GM18907 (cell line): ENCODE measurements at regions not wholly inside any gene's neighbourhood (a gene's known extent, or its start where the extent isn't known, plus 50 kb on each side); places are given as distances from the start of the nearest gene placed in this dataset.

ENCODE experiments used
- ATAC-seq: cut with Tn5 transposase; IDR thresholded peaks from one replicate; pipeline ENCODE4 v1.9.1; 2021; ENCODE audit warnings: mild to moderate bottlenecking, moderate library complexity; ENCODE audit not compliant: unreplicated experiment

DNA sequence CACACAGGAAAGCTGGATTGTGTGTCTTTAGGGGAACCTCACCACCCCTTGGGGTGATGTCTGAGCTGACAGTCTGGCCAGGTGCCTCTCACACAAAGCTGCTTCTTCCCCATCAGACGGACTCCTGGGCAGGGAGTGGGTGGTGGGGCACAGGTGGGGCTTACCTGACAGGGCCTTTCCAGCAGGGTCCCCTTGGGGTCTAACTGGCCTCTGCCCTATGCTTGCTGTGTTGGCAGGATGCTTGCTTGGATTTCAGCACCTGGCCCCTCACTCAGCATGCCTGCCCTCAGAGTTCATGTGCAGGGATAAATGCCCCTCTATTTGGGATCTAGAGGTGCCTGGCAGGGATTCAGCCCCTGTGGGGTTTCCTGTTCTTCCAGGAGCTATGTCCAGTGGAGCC, 496.9 kb upstream of the ZMIZ1 start:
- ATAC-seq: no peak

DNA sequence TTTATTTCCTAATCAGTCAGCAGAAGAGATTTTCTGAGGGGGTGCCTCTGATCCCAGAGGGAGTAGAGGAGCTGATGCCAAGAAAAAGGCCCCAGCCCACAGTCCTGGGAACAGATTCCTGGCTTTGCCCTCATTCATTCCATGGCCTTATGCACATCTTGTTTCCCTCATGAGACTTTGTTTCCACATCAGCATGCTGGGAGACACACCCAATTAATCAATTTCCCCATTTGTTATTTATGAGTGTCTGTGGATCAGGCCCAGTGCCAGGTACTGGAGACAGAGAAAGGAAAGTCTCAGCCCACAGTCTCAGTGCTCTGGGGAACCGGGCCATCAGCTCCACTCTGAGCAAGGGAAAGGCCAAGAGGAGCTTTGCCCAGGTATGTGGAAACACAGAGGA, 496.2 kb upstream of the ZMIZ1 start:
- no peak for ATAC-seq

DNA sequence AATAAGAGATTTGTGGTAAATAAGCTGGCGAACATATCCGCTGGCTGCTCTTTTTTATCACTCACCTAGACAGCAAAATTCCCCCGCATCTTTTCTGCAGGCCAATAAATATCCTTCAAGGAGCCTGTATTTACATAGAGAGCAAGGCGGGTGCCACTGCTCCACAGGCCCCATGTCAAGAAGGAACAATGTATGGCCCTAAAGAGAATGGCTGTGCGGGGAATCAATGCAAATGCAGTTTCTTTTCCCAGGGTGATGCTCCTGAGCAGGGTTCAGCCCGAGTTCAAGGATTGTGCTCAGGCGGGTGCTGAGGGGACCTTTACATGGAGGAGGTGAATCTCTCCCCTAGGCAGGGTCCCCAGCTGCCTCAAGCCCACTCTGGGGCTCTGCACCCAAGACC, 494.2 kb upstream of the ZMIZ1 start:
- no peak for ATAC-seq

DNA sequence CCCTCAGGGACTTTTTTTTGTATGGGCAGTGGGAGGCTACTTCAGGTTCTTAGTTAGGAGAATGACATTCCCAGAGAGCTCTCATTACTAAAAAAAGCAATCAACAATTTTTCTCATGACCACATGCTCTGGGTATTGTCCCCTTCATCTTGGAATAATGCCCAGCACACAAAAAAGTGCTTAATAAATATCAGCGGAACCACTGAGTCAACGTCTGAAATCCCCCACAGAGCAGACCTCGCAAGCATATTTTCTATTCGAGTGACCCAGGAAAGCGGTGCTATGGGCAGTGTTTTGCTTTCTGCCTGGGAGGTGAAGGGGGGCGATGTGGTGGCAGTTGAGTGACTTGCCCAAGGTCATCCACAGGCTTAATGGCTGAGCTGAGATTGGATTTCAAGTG, 493.4 kb upstream of the ZMIZ1 start:
- ATAC-seq: no peak

DNA sequence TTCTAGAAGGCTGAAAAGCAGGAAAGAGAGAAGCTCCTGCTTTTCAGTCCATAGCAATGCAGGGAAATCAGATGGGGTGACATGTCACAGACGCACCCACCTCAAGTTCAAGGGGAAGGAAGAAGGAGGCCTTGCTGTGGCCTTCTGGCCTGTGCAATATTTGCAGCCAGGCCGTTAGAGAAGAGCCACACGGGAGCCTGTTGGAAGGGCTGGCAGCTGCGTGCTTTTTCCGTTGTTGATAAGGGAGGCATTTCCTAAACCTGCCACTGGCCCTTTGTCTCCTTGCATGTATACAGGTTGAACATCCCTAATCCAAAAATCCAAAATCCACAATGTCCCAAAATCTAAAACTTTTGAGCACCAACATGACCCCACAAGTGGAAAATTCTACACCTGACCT, 492.5 kb upstream of the ZMIZ1 start:
- ATAC-seq: no peak

DNA sequence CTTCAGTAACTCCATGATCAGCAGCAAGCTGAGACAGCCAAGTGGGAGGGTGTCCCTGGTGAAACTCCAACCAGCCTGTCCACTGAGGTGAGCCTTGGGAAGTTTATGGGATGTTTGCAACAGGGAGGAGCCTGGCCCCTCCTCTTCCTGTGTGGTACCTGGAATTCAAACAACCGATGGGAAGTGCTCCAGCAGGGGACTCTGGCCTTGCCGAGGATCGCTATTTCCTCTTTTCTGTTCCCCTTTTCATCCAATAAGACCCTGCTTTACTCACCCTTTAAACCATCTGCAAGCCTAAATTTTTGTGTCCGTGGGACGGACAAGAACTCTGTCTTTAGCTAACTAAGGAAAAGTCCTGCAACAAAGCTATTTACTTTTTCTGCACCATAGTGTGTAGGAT, 491.1 kb upstream of the ZMIZ1 start:
- no peak for ATAC-seq

DNA sequence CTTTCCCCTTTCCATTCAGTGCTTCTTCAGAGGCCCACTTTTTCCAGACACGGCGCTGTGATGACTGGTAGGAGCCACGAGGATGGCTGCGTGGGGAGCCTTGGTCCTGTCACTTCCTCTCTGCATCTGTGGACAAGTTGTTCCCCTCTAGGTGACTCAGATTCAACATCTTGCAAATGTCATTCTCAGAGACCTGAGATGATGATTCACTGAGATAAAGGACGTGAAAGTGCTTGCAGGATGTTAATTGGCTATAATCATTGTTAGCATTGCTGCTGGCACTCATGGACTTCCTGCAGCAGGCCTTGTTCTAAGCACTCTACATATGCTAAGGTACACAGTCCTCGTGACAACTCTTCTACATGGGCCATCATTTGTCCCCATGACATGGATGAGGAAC, 489.8 kb upstream of the ZMIZ1 start:
- ATAC-seq: no peak

DNA sequence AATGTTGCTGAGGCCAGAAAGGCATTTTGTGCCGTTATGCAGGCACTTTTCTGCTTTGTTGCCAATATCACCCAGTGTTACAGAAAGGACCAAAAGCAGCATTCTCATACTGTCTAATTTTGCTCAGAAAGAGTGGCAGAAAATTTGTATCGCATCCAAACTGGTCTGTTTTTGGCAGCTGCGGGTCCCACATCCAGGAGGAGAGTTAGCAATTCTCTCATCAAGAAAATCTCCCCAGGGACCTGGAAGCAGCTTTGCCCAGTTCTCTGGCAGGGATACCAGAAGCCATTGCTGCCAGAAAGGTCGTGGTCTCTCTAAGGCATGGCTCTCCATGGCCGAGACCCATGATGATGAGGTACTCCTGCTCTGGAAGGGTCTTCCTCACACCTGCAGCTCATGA, 489.2 kb upstream of the ZMIZ1 start:
- no peak for ATAC-seq

DNA sequence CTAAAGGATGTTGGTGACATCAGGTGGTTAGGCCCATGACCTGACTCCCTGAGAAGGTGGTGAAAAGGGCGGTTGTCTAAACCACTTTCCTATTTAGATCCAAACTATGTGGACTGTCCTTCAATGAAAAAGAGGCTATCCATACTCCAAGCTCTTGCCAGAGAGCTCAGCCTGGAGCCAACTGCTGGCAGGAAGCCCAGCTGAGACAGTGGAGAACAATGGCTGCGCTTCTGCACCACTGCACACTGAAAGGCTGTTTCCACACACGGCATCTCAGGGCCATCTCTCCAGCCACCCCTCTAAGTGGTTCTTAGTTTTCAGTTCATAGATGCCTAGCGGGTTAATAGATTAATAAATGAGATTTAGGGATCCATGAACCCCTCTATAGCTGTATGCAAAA, 488.8 kb upstream of the ZMIZ1 start:
- ATAC-seq: no peak

DNA sequence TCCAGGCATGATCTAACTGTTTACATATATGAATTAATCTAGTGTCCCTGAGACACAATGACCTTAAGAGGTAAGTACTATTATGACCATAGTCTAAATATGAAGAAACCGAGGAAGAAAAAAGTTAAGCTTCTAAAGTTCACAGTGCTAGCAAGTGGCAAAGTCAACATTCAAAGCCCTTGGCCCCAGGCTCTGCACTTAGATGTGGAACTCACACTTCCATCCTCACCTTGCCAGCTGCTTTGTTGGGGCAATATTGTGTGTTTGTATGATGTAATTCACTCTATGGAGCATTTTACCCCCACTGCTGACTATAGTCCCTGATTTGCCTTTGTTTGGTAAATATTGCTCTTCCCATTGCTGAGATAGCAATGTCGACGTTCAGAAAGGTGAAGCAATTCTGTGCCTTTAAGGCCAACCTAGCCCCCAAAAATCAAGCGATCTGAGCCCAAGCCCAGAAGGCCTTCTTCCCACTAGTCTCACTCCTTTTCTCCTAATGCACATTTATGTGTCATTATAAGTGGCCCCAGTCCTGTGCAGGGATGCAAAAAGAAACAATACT, 487.6 kb upstream of the ZMIZ1 start:
- ATAC-seq: no peak

DNA sequence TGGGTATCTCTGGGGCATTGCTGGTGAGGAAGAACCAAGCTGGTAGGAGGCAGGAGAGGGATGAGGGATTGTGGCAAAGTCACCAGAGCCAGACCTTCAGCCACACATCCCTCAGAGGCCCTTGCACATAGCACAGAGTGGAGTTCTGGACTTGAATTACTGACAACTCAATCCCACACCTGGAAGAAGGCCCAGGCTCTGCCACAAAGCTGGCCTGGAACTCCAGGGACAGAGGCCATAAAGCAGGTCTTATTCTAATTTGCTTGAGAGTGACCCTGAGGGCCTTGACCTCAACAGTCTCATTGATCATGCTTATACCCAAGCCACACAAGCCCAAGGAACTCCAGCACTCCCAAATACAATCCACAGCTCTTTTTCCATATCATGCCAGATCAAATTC, 486.2 kb upstream of the ZMIZ1 start:
- no peak for ATAC-seq

DNA sequence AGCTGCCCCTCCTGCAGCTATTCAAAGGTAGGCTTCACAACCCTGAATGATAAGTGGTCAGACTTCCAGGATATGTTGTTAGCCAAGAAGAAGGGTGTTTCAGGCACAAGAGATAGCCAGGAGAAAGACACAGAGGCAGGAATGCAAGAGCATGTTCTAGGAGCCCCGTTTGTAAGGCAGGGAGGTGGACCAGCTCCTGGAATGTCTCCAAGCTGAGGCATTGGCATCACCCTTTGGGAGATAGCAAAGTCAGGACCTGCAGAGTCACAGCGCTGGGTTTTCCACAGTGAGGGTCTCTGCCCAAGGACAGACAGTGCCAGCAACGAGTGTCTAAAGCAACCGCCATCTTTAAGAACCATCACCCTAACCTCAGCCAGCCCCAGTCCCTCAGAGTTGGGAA, 484.5 kb upstream of the ZMIZ1 start:
- no peak for ATAC-seq

DNA sequence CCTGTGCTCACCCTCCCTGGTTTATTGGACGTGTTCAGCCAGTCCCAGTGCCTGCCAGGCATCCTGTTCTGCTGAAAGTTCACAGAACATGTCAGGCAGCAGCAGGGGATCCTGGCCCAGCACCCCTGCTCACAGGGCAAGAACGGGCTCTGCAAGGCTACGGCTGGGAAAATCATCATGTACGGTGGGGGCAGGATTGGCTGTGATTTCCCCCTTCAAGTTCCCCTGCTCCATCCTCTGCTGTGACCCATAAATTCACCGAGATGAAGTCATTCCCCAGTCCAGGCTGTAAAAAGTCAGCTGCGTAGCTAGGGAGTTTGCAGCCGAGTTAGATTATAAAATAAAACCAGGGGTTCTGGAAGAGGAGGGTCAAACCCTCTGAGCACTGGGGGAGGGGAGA, 484.1 kb upstream of the ZMIZ1 start:
- no peak for ATAC-seq

DNA sequence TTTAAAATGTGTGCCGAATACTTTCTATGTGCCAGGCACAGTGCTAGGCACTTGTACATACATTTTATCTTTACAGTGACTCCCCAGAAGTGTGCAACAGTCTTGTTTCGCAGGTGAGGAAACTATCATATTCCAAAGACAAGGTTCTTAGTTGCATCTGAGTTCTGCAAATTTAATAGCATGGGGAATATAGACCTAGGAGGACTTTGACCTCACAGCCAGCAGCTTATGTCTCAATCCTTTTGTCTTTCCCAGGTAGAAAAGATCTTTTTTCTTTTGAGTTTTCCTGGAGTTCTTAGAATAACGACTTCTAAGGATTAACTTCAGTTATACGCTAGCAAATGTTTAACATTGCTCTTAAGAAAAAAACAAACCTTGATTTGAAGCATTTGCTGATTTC, 482.8 kb upstream of the ZMIZ1 start:
- no peak for ATAC-seq

DNA sequence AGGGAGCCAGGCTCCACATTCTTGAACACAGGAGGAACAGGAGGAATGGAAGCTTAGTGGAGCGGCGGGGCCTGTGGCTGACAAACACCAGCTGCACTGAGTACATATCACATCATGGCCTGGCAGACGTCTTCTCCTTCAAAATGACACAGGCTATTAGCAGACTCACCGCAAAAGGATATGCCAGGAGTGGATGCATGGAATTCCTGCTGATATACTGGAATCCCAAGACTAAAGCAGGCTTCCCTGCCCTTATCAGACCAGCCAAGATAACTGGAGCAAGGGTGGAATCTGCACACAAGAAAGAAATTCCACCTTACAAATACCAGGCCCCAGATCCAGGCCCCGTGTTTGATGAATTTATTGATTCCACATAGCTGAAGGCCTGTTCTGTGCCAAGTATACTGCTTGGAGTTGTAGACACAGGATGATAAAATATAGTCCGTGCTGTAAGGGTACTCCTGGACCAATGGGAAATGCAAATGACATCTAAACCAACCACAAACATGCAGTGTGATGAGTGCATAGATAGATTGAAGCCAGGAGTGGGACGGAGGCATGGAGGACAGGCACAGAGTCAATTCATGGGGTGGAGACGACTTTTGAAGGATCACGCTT, 480.5 kb upstream of the ZMIZ1 start:
- no peak for ATAC-seq

DNA sequence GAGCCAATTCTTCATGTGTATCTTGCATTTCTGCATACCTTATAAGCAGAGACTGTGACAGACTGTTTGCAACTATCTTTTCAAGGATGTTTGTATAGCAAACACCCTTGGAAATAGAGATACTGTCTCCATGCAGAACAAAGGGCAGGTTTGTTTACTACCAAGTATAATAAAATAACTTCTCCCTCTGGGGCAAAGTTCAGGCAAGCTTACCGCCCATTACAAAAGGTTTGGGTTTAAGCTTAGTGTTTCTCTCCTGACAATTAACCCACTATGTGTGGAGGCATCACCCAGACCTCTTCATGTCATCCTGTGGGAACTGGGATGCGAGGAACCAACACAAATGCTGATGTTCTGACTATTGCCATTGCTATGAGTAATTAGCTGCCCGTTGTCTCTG, 479.1 kb upstream of the ZMIZ1 start:
- ATAC-seq: no peak

DNA sequence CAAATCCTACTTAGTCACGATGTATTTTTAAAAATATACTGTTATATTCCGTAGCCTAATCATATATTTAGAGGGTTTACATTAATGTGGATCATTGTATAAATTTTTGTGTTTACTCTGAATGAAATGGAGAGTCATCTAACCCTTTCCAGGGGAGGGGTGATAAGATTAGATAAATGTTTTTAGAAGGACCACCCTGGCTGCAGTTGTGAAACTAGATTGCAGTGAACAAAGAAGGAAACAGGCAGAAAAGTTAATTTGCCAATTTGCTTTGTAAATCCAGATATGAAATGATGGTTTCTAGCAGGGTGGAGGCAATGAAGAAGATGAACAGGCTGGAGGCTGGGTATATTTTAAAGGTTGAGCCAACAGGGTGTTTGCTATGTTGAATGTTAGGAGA, 477.7 kb upstream of the ZMIZ1 start:
- no peak for ATAC-seq

DNA sequence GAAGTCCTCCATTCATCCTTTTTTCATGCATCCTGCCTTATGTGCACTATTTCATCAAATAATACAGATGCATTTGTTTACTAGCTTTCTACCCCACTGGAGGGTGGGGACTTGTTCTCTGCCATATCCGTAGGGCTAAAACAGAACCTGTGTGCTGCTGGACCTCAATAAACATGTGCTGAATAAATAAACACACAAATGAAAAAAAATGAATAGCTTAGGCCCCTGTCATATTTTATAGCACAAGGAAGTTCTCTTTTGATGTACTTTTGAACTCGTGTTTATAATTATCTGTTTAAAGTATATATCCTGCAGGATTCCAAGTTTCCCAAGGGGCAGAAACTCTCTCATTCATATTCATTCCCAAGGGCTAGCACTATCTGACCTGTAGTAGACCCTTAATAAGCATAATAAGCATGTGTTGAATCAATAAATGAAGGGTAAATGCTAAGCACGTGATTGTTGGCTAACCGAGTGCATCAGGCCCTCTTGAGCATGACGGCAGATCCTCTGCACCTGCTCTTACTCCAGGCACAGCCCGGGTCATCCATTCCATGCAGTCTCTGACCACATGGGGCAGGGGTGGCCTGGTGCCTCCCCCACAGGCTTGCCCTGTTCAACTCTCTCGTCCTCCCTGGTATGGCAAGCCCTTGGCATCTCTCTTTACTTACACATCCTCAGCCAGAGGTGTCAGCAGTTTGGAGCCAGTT, 474.1 kb upstream of the ZMIZ1 start:
- ATAC-seq: no peak

DNA sequence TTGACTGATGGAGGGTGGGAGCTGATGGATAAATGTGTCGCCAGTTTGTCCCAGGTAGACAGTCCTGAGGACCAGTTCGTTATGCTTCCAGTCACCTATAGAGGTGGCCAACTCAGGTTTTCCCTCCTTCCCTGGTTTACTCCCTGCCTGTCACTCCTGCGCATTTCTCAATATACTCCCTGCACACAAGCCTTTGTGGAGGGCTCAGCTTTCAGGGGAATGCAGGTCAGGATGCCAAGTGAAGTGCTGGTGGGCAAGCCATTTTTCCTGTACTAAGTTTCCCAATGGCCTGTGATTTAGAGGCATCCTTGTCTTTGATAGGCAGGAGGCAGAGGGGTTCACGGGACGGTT, 473.5 kb upstream of the ZMIZ1 start:
- ATAC-seq: no peak

DNA sequence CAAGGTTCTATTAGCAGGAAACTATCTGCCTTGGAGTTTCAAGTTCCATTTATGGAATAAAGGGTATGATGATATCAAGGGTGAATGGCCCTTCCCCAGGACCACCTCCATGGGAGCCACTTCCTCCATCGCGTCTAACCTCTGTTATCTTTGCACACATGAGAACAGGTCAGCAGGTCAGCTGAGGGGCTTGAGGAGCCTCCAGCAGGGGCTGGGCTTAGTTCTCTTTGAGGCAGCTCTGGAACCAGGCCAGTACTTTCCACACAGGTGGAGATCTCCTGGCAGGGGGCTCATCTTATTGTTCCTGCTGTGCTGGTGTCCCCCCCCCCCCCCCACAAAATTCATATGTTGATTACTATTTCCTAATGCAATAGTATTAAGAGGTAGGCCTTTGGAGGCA, 472.2 kb upstream of the ZMIZ1 start:
- ATAC-seq: no peak

DNA sequence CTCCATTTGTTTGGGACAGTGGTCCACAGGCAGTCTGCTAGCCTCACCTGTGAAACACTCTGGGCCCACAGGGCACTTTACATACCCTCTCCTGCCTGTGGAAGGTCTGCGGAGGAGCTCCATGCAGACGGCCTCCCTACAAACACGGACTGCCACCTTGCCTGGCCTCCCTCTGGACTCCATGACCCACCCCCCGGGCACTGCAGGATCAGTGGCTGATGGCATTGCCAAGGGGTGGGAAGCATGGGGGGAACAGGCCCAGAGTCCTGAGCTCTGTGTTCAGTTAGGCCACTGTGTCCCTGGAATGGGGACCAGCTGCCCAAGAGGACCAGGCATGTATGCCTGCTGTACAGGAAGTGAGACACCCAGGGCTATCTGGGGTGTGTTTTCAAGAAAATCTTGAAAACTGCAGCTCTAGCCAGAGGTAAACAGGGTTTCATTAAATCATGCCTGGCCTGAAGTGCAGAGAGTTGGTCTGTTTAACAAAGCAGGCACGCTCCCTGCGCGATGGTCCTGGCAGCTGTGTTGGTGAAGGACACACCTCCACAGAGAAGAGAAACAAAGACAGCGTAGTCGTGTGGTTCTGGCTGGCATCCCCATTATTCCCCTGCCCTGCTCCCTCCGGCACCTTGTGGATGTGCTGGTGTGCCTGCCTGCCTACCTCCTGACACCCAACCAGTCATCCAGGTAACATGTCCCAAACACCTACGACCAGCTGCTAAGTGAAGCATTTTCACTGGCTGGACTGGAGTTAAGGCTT, 470.8 kb upstream of the ZMIZ1 start:
- ATAC-seq: no peak
